Neuronal stem cell (in vitro differentiated cells): ENCODE measurements at regions not wholly inside any gene's neighbourhood (a gene's known extent, or its start where the extent isn't known, plus 50 kb on each side); places are given as distances from the start of the nearest gene placed in this dataset.

Experiments used
- DNase-seq: peaks from one replicate; pipeline ENCODE4 v3.0.0-alpha.2; 2013; ENCODE audit warnings: low spot score
- H2AFZ ChIP-seq: one replicate; pipeline ENCODE4 v1.6.1; 2013; ENCODE audit warnings: mild to moderate bottlenecking, low read length, inconsistent platforms
- H2AK5ac ChIP-seq: 2 replicates; pipeline ENCODE4 v1.6.1; 2013; ENCODE audit warnings: low read depth, mild to moderate bottlenecking, inconsistent platforms, low read length, moderate library complexity, mixed read lengths
- H2BK120ac ChIP-seq: 2 replicates; pipeline ENCODE4 v1.6.1; 2013; ENCODE audit warnings: low read depth, mild to moderate bottlenecking, inconsistent platforms, low read length, moderate library complexity, mixed read lengths
- H2BK12ac ChIP-seq: one replicate; pipeline ENCODE4 v1.6.1; 2013; ENCODE audit warnings: low read length, inconsistent platforms
- H2BK15ac ChIP-seq: 2 replicates; pipeline ENCODE4 v1.6.1; 2013; ENCODE audit warnings: mild to moderate bottlenecking, low read length, inconsistent platforms, mixed read lengths
- H2BK5ac ChIP-seq: one replicate; pipeline ENCODE4 v1.6.1; 2013; ENCODE audit warnings: inconsistent platforms, mild to moderate bottlenecking, low read length, moderate library complexity
- H3K14ac ChIP-seq: one replicate; pipeline ENCODE4 v1.6.1; 2013; ENCODE audit warnings: low read length, inconsistent platforms
- H3K18ac ChIP-seq: 2 replicates; pipeline ENCODE4 v1.6.1; 2013; ENCODE audit warnings: low read length, inconsistent platforms
- H3K23ac ChIP-seq: 2 replicates; pipeline ENCODE4 v1.6.1; 2013; ENCODE audit warnings: low read depth, mild to moderate bottlenecking, mixed read lengths, low read length, inconsistent platforms; ENCODE audit not compliant: poor library complexity
- H3K27ac ChIP-seq: replicated peaks from 3 replicates; pipeline ENCODE4 v1.5.1; 2013; ENCODE audit warnings: low read length, inconsistent platforms
- H3K27me3 ChIP-seq, 3 experiments: 2 replicates each; pipeline ENCODE4 v1.6.1; 2013; ENCODE audit warnings: low read length in 3 of 3, mild to moderate bottlenecking in 2 of 3, inconsistent platforms in 1 of 3, low read depth in 1 of 3, mixed read lengths in 1 of 3, moderate library complexity in 1 of 3; ENCODE audit not compliant: control insufficient read depth in 3 of 3, insufficient read depth in 3 of 3
- H3K36me3 ChIP-seq, 2 donors: replicated peaks in 1 of 2; 2 replicates each; pipeline ENCODE4 v1.6.1; 2013; ENCODE audit warnings: low read length in 2 of 2; ENCODE audit not compliant: control insufficient read depth in 2 of 2, insufficient read depth in 2 of 2
- H3K4ac ChIP-seq: 2 replicates; pipeline ENCODE4 v1.6.1; 2013; ENCODE audit warnings: inconsistent platforms, mild to moderate bottlenecking, low read length, moderate library complexity
- H3K4me1 ChIP-seq, 2 donors: 1 replicate in 1 of 2; 2 replicates in 1 of 2; pipeline ENCODE4 v1.6.1; 2013; ENCODE audit warnings: low read length in 2 of 2, low read depth in 1 of 2; ENCODE audit not compliant: control insufficient read depth in 2 of 2, insufficient read depth in 1 of 2
- H3K4me2 ChIP-seq: one replicate; pipeline ENCODE4 v1.6.1; 2013; ENCODE audit warnings: mild to moderate bottlenecking, low read length, inconsistent platforms; ENCODE audit not compliant: insufficient read depth, poor library complexity, severe bottlenecking
- H3K4me3 ChIP-seq, 2 donors: 2 replicates each; pipeline ENCODE4 v1.5.1; 2013; ENCODE audit warnings: low read length in 2 of 2, mild to moderate bottlenecking in 2 of 2, inconsistent platforms in 1 of 2, moderate library complexity in 1 of 2
- H3K79me1 ChIP-seq: one replicate; pipeline ENCODE4 v1.6.1; 2013; ENCODE audit warnings: low read depth, mild to moderate bottlenecking, inconsistent platforms, low read length, moderate library complexity
- H3K9ac ChIP-seq: one replicate; pipeline ENCODE4 v1.6.1; 2013; ENCODE audit warnings: mild to moderate bottlenecking, low read depth, low read length, inconsistent platforms; ENCODE audit not compliant: poor library complexity
- H3K9me3 ChIP-seq, 2 donors: replicated peaks in 1 of 2; 2 replicates each; pipeline versions ENCODE3 to v1.6.1; 2013; ENCODE audit warnings: low read length in 2 of 2, mild to moderate bottlenecking in 2 of 2, inconsistent platforms in 1 of 2, low read depth in 1 of 2, mixed read lengths in 1 of 2, moderate library complexity in 1 of 2; ENCODE audit not compliant: control insufficient read depth in 2 of 2, insufficient read depth in 1 of 2
- H4K8ac ChIP-seq: one replicate; pipeline ENCODE4 v1.6.1; 2013; ENCODE audit warnings: low read depth, mild to moderate bottlenecking, inconsistent platforms, low read length, moderate library complexity
- H4K91ac ChIP-seq: one replicate; pipeline ENCODE4 v1.6.1; 2013; ENCODE audit warnings: low read length, low read depth, mild to moderate bottlenecking, inconsistent platforms; ENCODE audit not compliant: poor library complexity
- WGBS, 2 donors: extraction: QIAGEN DNeasy Blood & Tissue Kit; methylation state at CpG; one replicate each; pipeline ENCODE4 v1.1.7; 2013; ENCODE audit warnings: missing lambda C conversion rate in 2 of 2, mixed read lengths in 1 of 2; ENCODE audit not compliant: insufficient read length in 2 of 2, insufficient replicate concordance in 1 of 2; ENCODE audit errors: extremely low coverage in 2 of 2; 5-methylcytosine and 5-hydroxymethylcytosine counted together

DNA sequence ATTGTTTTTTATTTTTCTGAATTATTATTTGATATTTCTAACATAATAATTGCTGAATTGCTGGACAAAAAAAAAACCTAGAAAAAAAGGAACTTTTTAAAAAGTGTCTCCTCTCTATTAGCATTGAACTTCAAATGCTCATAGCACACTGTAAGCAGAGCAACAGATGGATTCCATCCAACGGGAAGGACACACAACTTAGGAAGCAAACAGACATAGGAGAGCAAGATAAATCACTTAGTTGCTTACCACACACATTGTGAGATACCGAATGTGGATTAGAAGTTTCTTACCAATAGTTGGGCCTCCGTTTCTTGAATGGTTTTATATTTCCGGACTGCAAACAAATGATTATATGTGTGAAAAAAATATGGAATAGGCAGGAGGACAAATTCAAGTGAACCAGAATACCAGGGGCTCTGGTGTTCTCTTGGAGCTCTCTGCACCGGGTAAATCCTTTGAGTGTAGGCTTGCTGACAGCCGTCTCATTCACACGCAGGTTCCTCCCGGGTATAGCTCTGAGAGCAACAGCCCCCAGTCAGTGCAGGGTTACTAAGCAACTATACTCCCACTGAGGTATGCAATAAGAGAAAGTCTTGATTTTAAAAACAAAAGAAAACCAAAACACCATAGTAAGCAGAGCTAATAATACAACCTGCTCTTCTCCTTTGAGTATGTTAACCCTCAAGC, 217.6 kb downstream of the TMEM167A start:
- WGBS, 2 donors, result no CpG with 5 or more reads among the region's 8 CpGs
- Histone ChIP-seq H3K4me2 (no peak overlapping the region), H2AFZ (peak overlapping the region; percentile 62), H2BK15ac (no peak overlapping the region), H3K9me3 (no peaks in the 10 kb centered on the region), H3K18ac (no peak overlapping the region), H4K91ac (no peak overlapping the region), H3K27me3 (no peaks in the 10 kb centered on the region), H3K4me3 (peak overlapping the region in 1 of 2 donors; percentile 31), H2AK5ac (no peak overlapping the region), H3K36me3 (no peaks in the 10 kb centered on the region), H3K9ac (no peak overlapping the region), H3K4me1 (peaks cover 30 to 58% of the 10 kb centered on the region in 2 donors), H3K27ac (peak overlapping the region; percentile 31), H3K14ac (no peak overlapping the region), H2BK5ac (no peak overlapping the region), H3K4ac (no peak overlapping the region), H2BK120ac (no peak overlapping the region), H2BK12ac (no peak overlapping the region), H3K79me1 (no peaks in the 10 kb centered on the region), H4K8ac (no peak overlapping the region), H3K23ac (no peak overlapping the region)
- no peak for DNase-seq

DNA sequence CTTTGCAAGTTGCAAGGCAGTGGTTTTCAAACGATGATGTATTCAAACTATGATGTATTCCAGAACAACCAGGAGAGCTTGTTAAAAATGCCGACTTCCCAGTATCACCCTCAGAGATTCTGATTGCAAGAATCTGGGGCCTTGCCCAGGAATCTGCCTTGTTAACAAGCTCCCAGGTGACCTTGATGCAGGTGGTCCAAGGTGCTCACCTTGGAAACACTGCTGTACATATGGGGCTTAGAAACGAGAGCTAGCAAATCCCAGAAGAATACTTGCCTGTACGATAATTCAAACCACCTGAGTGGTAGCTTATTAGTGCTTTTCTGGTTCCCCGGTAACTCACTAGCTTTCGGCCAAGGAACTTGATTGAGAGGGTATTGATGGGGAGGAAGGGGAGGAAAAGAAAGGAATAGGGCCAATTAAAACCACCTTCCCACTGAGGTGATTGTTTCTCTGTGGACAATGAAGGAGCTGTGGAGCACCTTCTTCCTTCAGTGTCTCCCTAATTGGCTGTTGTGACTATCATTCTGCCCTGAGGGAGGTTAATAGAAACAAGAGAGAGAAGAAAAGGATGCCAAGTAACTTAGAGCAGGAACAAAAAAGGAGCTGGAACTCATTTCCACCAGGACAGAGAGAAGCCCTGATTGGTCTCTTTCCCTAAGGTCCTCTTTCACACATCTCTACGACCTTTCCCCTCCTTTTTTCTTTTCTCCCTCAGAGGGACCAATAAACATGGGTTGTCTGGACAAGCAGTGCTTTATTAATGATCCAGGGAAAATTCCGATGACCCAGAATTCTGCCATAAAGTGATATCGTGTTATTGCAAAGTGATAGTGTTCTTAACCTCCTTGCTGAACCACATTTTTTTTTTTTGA, 218.8 kb downstream of the TMEM167A start:
- no CpG with 5 or more reads among the region's 9 CpGs for WGBS, 2 donors
- no peak overlapping the region for H3K4me3 ChIP-seq
- DNase-seq, result peak; percentile 83

GRCh38 chr5:82855893-82856550, 221.2 kb downstream of the TMEM167A start:
- Histone ChIP-seq H4K8ac (no peak overlapping the region), H4K91ac (no peak overlapping the region), H2BK12ac (no peak overlapping the region), H3K4ac (no peak overlapping the region), H3K4me3 (no peak overlapping the region), H3K36me3 (no peaks in the 10 kb centered on the region), H2AFZ (no peak overlapping the region), H3K27me3 (no peaks in the 10 kb centered on the region), H3K27ac (no peak overlapping the region), H3K4me2 (no peak overlapping the region), H3K9me3 (no peaks in the 10 kb centered on the region), H2BK15ac (no peak overlapping the region), H3K23ac (no peak overlapping the region), H2BK5ac (no peak overlapping the region), H2AK5ac (no peak overlapping the region), H3K14ac (no peak overlapping the region), H3K79me1 (no peaks in the 10 kb centered on the region), H2BK120ac (no peak overlapping the region), H3K4me1 (peaks cover 19 to 31% of the 10 kb centered on the region in 2 donors), H3K9ac (no peak overlapping the region), H3K18ac (no peak overlapping the region)
- no peak for DNase-seq
- no CpG with 5 or more reads among the region's 5 CpGs for WGBS, 2 donors

More for the DNA sequence above, 218.8 kb downstream of the TMEM167A start:
- Histone ChIP-seq H2BK15ac (no peak overlapping the region), H3K23ac (no peak overlapping the region), H3K79me1 (no peaks in the 10 kb centered on the region), H3K27me3 (no peaks in the 10 kb centered on the region), H4K91ac (no peak overlapping the region), H2AK5ac (no peak overlapping the region), H2BK120ac (no peak overlapping the region), H3K4me2 (no peak overlapping the region), H2AFZ (peak overlapping the region; percentile 46), H3K14ac (no peak overlapping the region), H2BK5ac (no peak overlapping the region), H3K27ac (peak overlapping the region; percentile 76), H4K8ac (no peak overlapping the region), H3K4me1 (peaks cover 24 to 46% of the 10 kb centered on the region in 2 donors), H3K9ac (no peak overlapping the region), H3K36me3 (no peaks in the 10 kb centered on the region), H3K4ac (no peak overlapping the region), H2BK12ac (no peak overlapping the region), H3K18ac (no peak overlapping the region), H3K9me3 (no peaks in the 10 kb centered on the region)

- Histone ChIP-seq H3K4ac (no peak overlapping the region), H2BK120ac (no peak overlapping the region), H2BK12ac (no peak overlapping the region), H4K8ac (no peak overlapping the region), H3K18ac (no peak overlapping the region), H3K9ac (no peak overlapping the region), H4K91ac (no peak overlapping the region), H3K79me1 (no peaks in the 10 kb centered on the region), H3K14ac (no peak overlapping the region), H2AK5ac (no peak overlapping the region), H2AFZ (no peak overlapping the region), H2BK5ac (no peak overlapping the region), H3K4me3 (no peak overlapping the region), H3K9me3 (no peaks in the 10 kb centered on the region), H3K27ac (no peak overlapping the region), H3K4me1 (peaks cover 19 to 23% of the 10 kb centered on the region in 2 donors), H3K36me3 (no peaks in the 10 kb centered on the region), H3K4me2 (no peak overlapping the region), H2BK15ac (no peak overlapping the region), H3K27me3 (no peaks in the 10 kb centered on the region), H3K23ac (no peak overlapping the region)
- no peak for DNase-seq
- no CpG with 5 or more reads among the region's 3 CpGs for WGBS, 2 donors
Measured at GRCh38 chr5:82854956-82855355, 222.2 kb downstream of the TMEM167A start.
